Liver (tissue), 3 donors: ENCODE measurements at regions not wholly inside any gene's neighbourhood (a gene's known extent, or its start where the extent isn't known, plus 50 kb on each side); places are given as distances from the start of the nearest gene placed in this dataset.

Experiments used
- ATF3 ChIP-seq: IDR thresholded peaks from 2 replicates; pipeline ENCODE4 v1.6.1; 2016; ENCODE audit warnings: antibody characterized with exemption
- CTCF ChIP-seq: fragments of 150-350 bp; IDR thresholded peaks from 2 replicates; pipeline ENCODE4 v1.5.1; 2017; ENCODE audit warnings: improper control_type of control experiment, low read depth, low read length; ENCODE audit not compliant: missing input control
- FOXA1 ChIP-seq: IDR thresholded peaks from 2 replicates; pipeline ENCODE4 v1.6.1; 2016; ENCODE audit warnings: antibody characterized with exemption
- GABPA ChIP-seq, 2 donors: IDR thresholded peaks in 1 of 2; conservative IDR thresholded peaks in 1 of 2; 2 replicates each; pipeline ENCODE4 v1.6.1; 2016; ENCODE audit warnings: antibody characterized with exemption in 2 of 2, mild to moderate bottlenecking in 1 of 2, moderate library complexity in 1 of 2
- HNF4G ChIP-seq: IDR thresholded peaks from 2 replicates; pipeline ENCODE4 v1.6.1; 2016; ENCODE audit warnings: antibody characterized with exemption
- JUND ChIP-seq, 2 donors: IDR thresholded peaks; 2 replicates each; pipeline ENCODE4 v1.6.1; 2016; ENCODE audit warnings: antibody characterized with exemption in 2 of 2
- MAX ChIP-seq: IDR thresholded peaks from 2 replicates; pipeline ENCODE4 v1.6.1; 2016; ENCODE audit warnings: antibody characterized with exemption
- RAD21 ChIP-seq, 2 donors: IDR thresholded peaks; 2 replicates each; pipeline ENCODE4 v1.6.1; 2016; ENCODE audit warnings: antibody characterized with exemption in 2 of 2, mild to moderate bottlenecking in 2 of 2
- SP1 ChIP-seq: IDR thresholded peaks from 2 replicates; pipeline ENCODE4 v1.6.1; 2018; ENCODE audit warnings: antibody characterized with exemption, mild to moderate bottlenecking
- TAF1 ChIP-seq: conservative IDR thresholded peaks from 2 replicates; pipeline ENCODE4 v1.6.1; 2016; ENCODE audit warnings: antibody characterized with exemption, mild to moderate bottlenecking
- YY1 ChIP-seq: IDR thresholded peaks from 2 replicates; pipeline ENCODE4 v1.6.1; 2016; ENCODE audit warnings: antibody characterized with exemption, mild to moderate bottlenecking
- TF ChIP-seq, protein P1 (sequence below): IDR thresholded peaks from 2 replicates; pipeline ENCODE4 v1.6.1; 2016; ENCODE audit warnings: antibody characterized with exemption, mild to moderate bottlenecking
- TF ChIP-seq, protein P2 (sequence below): IDR thresholded peaks from 2 replicates; pipeline ENCODE4 v1.6.1; 2016; ENCODE audit warnings: antibody characterized with exemption
- donor health status: healthy.
- donor health status: healthy.

- TF ChIP-seq CTCF = no peak
- TF ChIP-seq SP1 = no peak
- TF ChIP-seq YY1 = no peak
- no peak for TF ChIP-seq MAX
- TF ChIP-seq GABPA (IDR thresholded peaks at IDR 0.05 in 1 of 2, conservative IDR thresholded peaks at IDR 0.05 in 1 of 2) = no peak
- TF ChIP-seq JUND (IDR thresholded peaks at IDR 0.05) = no peak
- TF ChIP-seq FOXA1 = no peak
- TF ChIP-seq RAD21 (IDR thresholded peaks at IDR 0.05) = no peak
- TF ChIP-seq HNF4G = no peak
- TF ChIP-seq, protein P1, sequence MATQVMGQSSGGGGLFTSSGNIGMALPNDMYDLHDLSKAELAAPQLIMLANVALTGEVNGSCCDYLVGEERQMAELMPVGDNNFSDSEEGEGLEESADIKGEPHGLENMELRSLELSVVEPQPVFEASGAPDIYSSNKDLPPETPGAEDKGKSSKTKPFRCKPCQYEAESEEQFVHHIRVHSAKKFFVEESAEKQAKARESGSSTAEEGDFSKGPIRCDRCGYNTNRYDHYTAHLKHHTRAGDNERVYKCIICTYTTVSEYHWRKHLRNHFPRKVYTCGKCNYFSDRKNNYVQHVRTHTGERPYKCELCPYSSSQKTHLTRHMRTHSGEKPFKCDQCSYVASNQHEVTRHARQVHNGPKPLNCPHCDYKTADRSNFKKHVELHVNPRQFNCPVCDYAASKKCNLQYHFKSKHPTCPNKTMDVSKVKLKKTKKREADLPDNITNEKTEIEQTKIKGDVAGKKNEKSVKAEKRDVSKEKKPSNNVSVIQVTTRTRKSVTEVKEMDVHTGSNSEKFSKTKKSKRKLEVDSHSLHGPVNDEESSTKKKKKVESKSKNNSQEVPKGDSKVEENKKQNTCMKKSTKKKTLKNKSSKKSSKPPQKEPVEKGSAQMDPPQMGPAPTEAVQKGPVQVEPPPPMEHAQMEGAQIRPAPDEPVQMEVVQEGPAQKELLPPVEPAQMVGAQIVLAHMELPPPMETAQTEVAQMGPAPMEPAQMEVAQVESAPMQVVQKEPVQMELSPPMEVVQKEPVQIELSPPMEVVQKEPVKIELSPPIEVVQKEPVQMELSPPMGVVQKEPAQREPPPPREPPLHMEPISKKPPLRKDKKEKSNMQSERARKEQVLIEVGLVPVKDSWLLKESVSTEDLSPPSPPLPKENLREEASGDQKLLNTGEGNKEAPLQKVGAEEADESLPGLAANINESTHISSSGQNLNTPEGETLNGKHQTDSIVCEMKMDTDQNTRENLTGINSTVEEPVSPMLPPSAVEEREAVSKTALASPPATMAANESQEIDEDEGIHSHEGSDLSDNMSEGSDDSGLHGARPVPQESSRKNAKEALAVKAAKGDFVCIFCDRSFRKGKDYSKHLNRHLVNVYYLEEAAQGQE = no peak
- TF ChIP-seq, protein P2, sequence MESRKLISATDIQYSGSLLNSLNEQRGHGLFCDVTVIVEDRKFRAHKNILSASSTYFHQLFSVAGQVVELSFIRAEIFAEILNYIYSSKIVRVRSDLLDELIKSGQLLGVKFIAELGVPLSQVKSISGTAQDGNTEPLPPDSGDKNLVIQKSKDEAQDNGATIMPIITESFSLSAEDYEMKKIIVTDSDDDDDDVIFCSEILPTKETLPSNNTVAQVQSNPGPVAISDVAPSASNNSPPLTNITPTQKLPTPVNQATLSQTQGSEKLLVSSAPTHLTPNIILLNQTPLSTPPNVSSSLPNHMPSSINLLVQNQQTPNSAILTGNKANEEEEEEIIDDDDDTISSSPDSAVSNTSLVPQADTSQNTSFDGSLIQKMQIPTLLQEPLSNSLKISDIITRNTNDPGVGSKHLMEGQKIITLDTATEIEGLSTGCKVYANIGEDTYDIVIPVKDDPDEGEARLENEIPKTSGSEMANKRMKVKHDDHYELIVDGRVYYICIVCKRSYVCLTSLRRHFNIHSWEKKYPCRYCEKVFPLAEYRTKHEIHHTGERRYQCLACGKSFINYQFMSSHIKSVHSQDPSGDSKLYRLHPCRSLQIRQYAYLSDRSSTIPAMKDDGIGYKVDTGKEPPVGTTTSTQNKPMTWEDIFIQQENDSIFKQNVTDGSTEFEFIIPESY = no peak
- TF ChIP-seq TAF1 = no peak
- no peak for TF ChIP-seq ATF3
Observed at GRCh38 chr16:8436931-8437330, 153.4 kb downstream of the TMEM114 start.
